Stimulated activated CD8-positive, alpha-beta memory T cell treated with anti-CD3 and anti-CD28 coated beads, Interleukin-4, amount 100 ng/mL, for 48 hours (primary cell): ENCODE measurements at regions not wholly inside any gene's neighbourhood (a gene's known extent, or its start where the extent isn't known, plus 50 kb on each side); places are given as distances from the start of the nearest gene placed in this dataset.

Source experiments
- DNase-seq: peaks from one replicate; pipeline ENCODE4 v3.0.0-alpha.2; 2020

GRCh38 chr13:73737214-73737613 lies 397.0 kb downstream of the KLF12 start:
- DNase-seq, result no peak

GRCh38 chr13:73733706-73734105 lies 400.5 kb downstream of the KLF12 start:
- no peak for DNase-seq

GRCh38 chr13:73732350-73732749 lies 401.9 kb downstream of the KLF12 start:
- no peak for DNase-seq

DNA sequence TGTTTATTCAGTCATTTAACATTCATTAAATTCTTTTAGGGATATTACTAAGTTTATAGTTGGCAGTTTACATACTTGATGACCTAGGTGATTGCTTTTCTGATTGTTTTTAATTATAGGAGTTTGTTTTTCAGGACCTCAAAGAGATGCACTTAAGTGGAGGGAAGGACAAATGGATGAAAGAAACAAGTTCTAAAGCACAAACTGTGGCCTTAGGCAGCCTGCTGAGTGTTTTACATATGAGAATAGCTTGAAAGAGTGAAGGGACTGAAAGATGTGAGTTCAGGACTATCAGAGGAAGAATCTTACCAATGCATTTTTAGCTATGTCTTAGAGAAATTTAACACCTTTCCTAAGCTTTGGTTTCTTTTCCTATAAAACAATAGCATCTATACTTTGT lies 402.6 kb downstream of the KLF12 start:
- DNase-seq, result no peak

DNA sequence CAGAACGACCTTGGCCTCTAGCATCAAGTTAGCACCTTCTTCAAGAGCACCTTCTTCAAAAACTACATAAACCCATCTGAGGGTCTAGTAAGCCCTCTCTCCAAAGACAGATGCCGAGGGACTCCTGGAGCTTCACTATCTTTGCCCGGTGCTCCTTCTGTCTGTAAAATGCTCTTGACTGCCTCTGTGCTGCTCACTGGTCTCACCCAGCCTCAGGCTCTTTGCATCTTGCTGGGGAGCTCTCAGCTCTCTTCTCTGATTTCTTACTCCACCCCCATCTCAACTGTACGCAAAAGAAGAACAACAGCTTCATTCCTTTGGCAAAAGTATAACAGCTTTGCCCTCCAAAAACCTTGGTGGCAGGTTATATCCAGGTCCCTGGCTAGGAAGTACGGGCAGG lies 404.2 kb downstream of the KLF12 start:
- no peak for DNase-seq

- DNase-seq, result no peak
Observed at GRCh38 chr13:73729046-73729445, 405.2 kb downstream of the KLF12 start.

GRCh38 chr13:73722120-73722519 lies 412.1 kb downstream of the KLF12 start:
- no peak for DNase-seq

DNA sequence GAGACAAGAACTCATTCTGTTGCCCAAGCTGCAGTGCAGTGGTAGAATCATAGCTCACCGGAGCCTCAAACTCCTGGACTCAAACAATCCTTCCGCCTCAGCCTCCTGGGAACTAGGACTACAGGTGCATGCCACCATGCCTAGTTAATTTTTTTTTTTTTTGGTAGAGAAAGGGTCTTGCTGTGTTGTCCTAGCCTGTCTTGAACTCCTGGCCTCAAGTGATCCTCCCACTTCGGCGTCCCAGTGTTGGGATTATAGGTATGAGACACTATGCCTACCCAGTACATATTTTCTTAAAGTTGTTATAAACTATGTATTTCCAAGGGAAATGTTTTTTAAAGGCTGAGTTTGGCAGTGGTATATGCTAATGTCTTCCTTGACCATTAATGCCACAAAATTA lies 412.6 kb downstream of the KLF12 start:
- DNase-seq, result no peak

- no peak for DNase-seq
Observed at GRCh38 chr13:73720216-73720840, 413.9 kb downstream of the KLF12 start.

DNA sequence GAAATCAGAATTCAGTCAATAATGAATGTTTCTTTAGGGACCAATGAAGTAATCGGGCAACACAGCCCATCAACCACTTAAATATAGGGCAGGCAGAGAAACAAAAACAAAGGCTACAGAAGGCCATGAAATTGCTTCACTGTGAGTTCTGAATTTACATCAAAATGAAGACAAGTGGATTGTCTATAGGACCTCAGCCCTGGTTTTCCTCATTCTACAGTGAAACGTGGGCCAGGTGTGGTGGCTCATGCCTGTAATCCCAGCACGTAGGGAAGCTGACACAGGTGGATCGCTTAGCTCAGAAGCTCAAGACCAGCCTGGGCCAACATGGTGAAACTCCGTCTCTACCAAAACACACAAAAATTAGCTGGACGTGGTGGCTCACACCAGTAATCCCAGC lies 416.0 kb downstream of the KLF12 start:
- DNase-seq, result no peak

- DNase-seq, result no peak
Observed at GRCh38 chr13:73717632-73718031, 416.6 kb downstream of the KLF12 start.

DNA sequence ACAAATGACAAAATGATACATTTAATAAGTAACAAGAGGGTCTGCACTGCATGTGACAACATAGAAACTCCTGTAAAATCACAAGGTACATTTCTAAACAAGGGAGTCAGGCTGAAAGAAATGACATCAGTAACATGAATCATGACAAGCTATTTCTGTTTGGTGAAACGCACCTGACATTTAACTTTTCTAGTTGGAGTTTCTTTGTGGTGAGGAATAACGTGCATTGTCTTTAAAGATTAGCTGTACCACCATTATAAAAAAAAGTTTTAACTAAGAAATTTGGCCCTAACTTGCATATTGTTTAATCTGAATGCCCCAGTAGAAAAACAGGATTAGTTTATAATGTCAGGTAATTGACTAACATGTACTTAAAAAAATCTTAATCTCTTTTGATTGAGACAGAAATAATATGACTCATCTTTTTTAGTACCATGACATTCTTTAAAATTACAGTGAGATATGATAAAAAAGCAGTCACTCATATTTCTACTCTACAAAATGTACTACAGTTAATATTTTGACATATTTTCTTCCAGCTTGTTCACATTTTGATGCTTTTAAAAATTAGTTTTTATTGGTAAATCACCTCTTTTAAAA lies 418.2 kb downstream of the KLF12 start:
- DNase-seq, result no peak

DNA sequence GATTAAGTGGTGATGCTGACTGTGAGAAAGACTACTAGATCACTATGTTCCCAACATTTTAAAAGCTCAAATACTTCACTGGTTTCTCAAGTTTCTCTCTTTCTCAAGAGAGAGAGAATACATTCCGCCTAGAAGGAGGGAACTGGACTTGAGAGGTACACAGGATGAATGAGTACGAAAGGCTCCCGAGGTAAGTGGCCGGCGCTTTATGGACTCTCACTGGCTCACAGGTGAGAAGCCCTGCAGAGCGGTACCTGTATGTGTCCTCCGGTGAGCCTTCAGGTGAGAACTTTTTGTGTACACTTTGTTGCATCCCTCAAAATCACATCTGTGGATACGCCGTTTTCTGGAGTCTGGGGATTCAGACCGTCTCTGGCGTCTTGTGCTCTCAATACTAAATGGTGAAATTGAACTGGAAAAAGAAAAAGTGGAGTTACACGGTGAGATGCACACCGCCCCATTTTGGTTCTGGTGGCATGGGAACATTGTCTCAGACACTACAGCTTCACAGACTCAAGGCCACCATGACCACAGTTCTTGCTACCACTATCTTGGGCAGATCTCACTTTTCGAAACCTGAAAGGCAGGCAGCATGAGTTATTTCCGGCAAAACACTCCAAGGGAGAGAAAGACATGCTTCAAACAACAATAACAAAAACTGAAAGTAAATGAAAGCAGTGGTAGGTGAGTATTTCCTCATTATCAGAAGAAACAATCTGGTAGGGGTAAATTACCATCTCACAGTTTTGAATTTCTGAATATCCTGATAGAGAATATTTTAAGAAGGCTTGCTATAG lies 418.9 kb downstream of the KLF12 start:
- DNase-seq, result peak; percentile 60

- DNase-seq, result no peak
Observed at GRCh38 chr13:73714522-73714921, 419.7 kb downstream of the KLF12 start.

DNA sequence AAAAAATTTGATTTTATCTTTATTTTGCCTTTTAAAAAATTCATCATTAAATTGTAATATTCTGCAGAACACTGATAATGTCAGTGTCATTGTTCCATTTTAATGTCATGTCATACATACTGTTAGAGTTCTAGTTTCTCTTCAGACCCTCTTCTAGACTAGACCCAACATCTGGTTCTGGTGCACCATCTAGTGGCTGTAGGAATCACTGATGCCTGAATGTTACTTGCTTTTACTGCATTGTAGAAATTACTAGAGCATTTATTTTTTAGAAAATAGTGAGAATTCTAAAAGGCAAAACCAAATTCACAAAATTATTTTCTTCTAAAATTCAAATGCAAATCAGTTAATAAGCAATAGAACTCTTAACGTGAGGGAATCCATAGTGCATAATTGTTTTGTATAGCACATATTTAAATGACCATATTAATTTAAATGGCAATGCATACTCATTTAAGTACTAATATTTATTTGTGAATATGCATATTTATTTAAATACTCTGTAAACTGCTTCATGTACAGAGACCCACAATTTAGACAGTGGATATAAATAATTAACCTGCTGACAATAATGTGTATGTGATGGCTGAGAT lies 425.7 kb downstream of the KLF12 start:
- peak; percentile 51 for DNase-seq

GRCh38 chr13:73704587-73704986 lies 429.6 kb downstream of the KLF12 start:
- no peak for DNase-seq

DNA sequence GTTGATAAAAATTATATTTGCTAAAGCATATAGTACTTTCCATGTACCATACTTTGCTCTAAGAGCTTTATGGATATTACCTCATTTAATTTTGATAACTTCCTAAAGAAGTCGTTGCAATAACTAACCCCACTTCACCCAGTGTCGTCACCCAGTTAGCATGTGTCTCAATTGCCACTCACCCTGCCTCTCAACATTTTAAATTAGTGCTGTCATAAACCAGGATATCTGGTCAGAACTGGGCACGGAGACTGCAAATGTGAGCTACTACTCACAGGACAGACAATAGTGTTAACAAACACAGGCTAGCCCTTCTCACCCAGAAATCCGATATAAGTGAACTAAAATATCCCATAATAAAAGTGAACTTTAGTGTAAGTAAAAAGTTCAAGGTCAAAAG lies 430.6 kb downstream of the KLF12 start:
- no peak for DNase-seq

DNA sequence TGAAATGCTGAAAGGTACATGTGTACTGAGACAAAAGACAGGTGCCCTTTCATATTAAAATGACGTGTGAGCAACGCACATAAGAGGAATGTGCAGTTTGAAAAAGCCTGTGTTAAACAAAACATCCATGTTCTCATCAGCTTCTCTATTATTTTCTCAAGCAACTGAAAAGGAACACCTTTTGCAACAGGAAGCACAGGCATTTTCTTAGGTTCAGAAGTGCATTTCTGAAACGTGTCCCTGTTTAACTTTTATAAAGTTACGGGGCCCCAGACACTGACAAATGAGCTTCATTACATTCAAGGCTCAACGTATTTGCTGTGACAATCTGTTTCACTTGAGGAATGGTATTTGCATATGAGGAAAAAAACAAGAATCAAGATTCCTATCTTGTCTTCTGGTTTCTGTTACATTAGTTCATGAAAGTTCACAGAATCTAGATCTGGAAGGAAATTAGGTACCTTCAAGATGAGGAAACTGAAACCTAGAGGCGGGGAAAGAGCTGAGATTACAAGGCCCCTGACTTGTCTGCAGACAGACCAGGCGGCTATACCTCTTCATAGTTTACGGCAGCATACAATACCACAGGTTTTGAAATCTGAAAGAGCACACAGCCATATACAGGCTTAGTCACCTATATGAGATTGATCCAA lies 431.7 kb downstream of the KLF12 start:
- peak; percentile 37 for DNase-seq

DNA sequence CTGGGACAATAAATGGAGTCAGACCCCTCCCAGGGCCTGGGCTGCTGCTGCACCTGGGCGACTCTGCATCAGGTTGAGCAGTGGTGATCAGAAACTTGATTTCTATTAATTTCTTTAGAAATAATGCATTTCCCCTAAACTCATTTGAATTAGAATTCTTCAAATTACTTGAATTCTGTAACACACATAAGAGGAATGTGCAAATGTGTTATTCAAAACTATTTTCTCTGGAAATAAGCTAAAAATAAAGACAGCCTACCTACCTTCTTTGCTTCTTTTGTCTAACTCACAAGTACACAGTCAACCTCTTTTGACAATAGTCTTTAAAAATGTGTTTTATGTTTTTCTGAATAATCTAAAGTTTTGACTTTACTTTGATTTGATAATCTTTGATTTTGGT lies 433.0 kb downstream of the KLF12 start:
- DNase-seq, result no peak

DNA sequence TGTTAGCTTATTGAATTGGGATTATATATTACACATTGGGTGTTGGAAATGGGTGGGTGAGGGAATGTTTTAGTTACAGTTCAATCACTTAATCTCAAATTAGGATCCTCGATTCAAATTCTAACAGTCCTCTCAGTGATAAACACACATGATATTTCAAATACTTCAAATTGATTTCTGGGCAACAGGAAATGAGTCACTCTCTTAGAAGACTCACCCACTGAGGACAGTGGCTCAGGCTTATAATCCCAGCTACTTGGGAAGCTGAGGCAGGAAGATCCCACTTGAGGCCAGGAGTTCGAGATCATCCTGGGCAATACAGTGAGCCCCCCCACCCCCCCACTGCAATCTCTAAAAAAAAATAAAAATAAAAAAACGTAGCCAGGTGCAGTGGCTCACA lies 435.3 kb downstream of the KLF12 start:
- no peak for DNase-seq

GRCh38 chr13:73697166-73697565 lies 437.0 kb downstream of the KLF12 start:
- no peak for DNase-seq

GRCh38 chr13:73696713-73697112 lies 437.5 kb downstream of the KLF12 start:
- no peak for DNase-seq

GRCh38 chr13:73696271-73696670 lies 437.9 kb downstream of the KLF12 start:
- DNase-seq, result no peak
